HL-60 (cell line): ENCODE measurements at regions not wholly inside any gene's neighbourhood (a gene's known extent, or its start where the extent isn't known, plus 50 kb on each side); places are given as distances from the start of the nearest gene placed in this dataset.

Experiments used
- CTCF ChIP-seq: IDR thresholded peaks from one replicate; pipeline ENCODE4 v1.5.1; 2011; ENCODE audit warnings: low read length, control low read depth, inconsistent platforms; ENCODE audit not compliant: insufficient read depth
- POLR2AphosphoS5 ChIP-seq: IDR thresholded peaks from 2 replicates; pipeline ENCODE4 v1.6.1; 2012; ENCODE audit warnings: low read depth

GRCh38 chr2:2889141-2889540, 488.5 kb downstream of the EIPR1 start:
- TF ChIP-seq POLR2AphosphoS5 (no peak), CTCF (no peak)
